Neutrophil (primary cell): ENCODE measurements at regions not wholly inside any gene's neighbourhood (a gene's known extent, or its start where the extent isn't known, plus 50 kb on each side); places are given as distances from the start of the nearest gene placed in this dataset.

Experiments
- H3K27ac ChIP-seq: fragments of 200-600 bp; sonication (generic); 2 replicates; pipeline ENCODE4 v1.5.1; 2016; ENCODE audit warnings: mild to moderate bottlenecking, moderate library complexity
- H3K27me3 ChIP-seq: fragments of 200-600 bp; sonication (generic); 2 replicates; pipeline ENCODE4 v1.6.0; 2016; ENCODE audit warnings: mild to moderate bottlenecking
- H3K36me3 ChIP-seq: fragments of 200-600 bp; sonication (generic); 2 replicates; pipeline ENCODE4 v1.5.1; 2017
- H3K4me1 ChIP-seq, 2 experiments: fragments of 200-600 bp in 1 of 2; sonication (generic) in 1 of 2; 1 replicate in 1 of 2; 2 replicates in 1 of 2; pipeline versions ENCODE4 v1.5.1 to v1.6.1; 2013 to 2016; ENCODE audit warnings: low read depth in 1 of 2, low read length in 1 of 2, mild to moderate bottlenecking in 1 of 2, moderate library complexity in 1 of 2; ENCODE audit not compliant: control insufficient read depth in 1 of 2, insufficient read depth in 1 of 2
- H3K4me3 ChIP-seq, 2 experiments: fragments of 200-600 bp in 1 of 2; sonication (generic) in 1 of 2; 1 replicate in 1 of 2; 2 replicates in 1 of 2; pipeline ENCODE4 v1.5.1; 2013 to 2016; ENCODE audit warnings: low read depth in 1 of 2, low read length in 1 of 2, mild to moderate bottlenecking in 1 of 2, moderate library complexity in 1 of 2
- H3K9me3 ChIP-seq: fragments of 200-600 bp; sonication (generic); 2 replicates; pipeline ENCODE4 v1.5.1; 2016
- CTCF ChIP-seq: fragments of 200-600 bp; sonication (generic); IDR thresholded peaks from 2 replicates; pipeline ENCODE4 v1.5.1; 2016; ENCODE audit warnings: antibody characterized with exemption

- H3K27me3 ChIP-seq: no peaks in the 10 kb centered on the region
- peaks cover 3% of the 10 kb centered on the region in 2 experiments for H3K4me1 ChIP-seq
- H3K36me3 ChIP-seq: no peaks in the 10 kb centered on the region
- no peaks in the 10 kb centered on the region for H3K9me3 ChIP-seq
- no peak overlapping the region for H3K4me3 ChIP-seq
- no peak overlapping the region for H3K27ac ChIP-seq
- no peak for TF ChIP-seq CTCF
These were observed 399.3 kb upstream of the PRKCQ start for GRCh38 chr10:6979371-6979770.

GRCh38 chr10:6978187-6978627 is 398.1 kb upstream of the PRKCQ start:
- H3K4me1 ChIP-seq: peaks cover 3 to 9% of the 10 kb centered on the region in 2 experiments
- no peak overlapping the region for H3K27ac ChIP-seq
- H3K36me3 ChIP-seq: no peaks in the 10 kb centered on the region
- no peaks in the 10 kb centered on the region for H3K9me3 ChIP-seq
- no peaks in the 10 kb centered on the region for H3K27me3 ChIP-seq
- no peak overlapping the region for H3K4me3 ChIP-seq
- no peak for TF ChIP-seq CTCF

- Histone ChIP-seq H3K27me3 (no peaks in the 10 kb centered on the region), H3K4me3 (no peak overlapping the region), H3K27ac (no peak overlapping the region), H3K4me1 (peaks cover 3 to 9% of the 10 kb centered on the region in 2 experiments), H3K36me3 (no peaks in the 10 kb centered on the region), H3K9me3 (no peaks in the 10 kb centered on the region)
- TF ChIP-seq CTCF: no peak
These were observed 397.5 kb upstream of the PRKCQ start for GRCh38 chr10:6977398-6978186.

GRCh38 chr10:6973899-6974298 is 393.8 kb upstream of the PRKCQ start:
- no peak overlapping the region for H3K4me3 ChIP-seq
- H3K27ac ChIP-seq: no peak overlapping the region
- H3K4me1 ChIP-seq: peaks cover 0 to 9% of the 10 kb centered on the region in 2 experiments
- no peaks in the 10 kb centered on the region for H3K27me3 ChIP-seq
- H3K9me3 ChIP-seq: no peaks in the 10 kb centered on the region
- H3K36me3 ChIP-seq: no peaks in the 10 kb centered on the region
- no peak for TF ChIP-seq CTCF

GRCh38 chr10:6972226-6972625 is 392.1 kb upstream of the PRKCQ start:
- no peak for TF ChIP-seq CTCF
- Histone ChIP-seq H3K4me1 (peaks cover 0 to 9% of the 10 kb centered on the region in 2 experiments), H3K36me3 (no peaks in the 10 kb centered on the region), H3K4me3 (no peak overlapping the region), H3K9me3 (no peaks in the 10 kb centered on the region), H3K27me3 (no peaks in the 10 kb centered on the region), H3K27ac (no peak overlapping the region)
